NCI-H2227 (cell line): ENCODE measurements at regions not wholly inside any gene's neighbourhood (a gene's known extent, or its start where the extent isn't known, plus 50 kb on each side); places are given as distances from the start of the nearest gene placed in this dataset.
A peak's percentile ranks its signal among the peaks of the same experiment; 100 is the strongest.

ENCODE experiments used
- DNase-seq: peaks from one replicate; lab custom pipeline; 2025; ENCODE audit not compliant: unreplicated experiment; lab: John Stamatoyannopoulos, UW

DNA sequence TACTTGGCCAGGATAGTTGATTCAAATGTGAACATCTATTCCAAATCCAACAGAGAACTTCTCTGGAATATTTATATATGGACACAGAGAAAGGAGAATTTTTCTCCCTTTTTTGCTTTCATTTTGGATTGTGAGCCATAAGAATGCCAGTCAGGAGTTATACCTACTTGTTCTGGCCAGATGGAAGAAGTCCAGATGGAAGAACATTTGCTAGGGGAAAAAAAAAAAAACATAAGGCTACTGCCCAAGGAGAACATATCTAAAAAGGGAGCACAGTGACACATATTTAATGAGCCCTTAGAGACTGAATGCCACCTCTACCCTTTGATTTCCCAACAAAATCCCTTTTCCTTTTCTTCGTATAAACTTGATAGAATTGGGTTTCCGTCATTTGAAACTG lies 61.7 kb upstream of the PPP2R2B start:
- no peak for DNase-seq

DNA sequence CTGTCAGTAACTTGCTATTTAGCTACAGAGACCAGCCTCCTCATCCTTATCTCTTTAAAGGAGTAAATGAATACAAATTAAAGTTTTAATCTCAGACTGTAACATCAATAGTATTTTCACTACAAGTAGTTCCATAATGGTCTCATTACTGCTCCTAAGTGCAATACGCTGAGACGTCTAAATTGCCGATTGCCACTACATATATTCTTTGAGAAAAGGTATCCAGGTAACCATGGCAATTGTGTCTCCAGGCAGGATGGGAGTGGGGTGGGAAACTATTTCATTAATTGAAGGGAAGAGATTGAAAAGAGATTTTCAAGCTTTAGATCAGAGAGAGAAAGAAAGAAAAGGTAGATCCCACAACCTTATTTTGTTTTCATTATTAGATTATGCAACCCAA lies 65.5 kb upstream of the PPP2R2B start:
- peak; percentile 6 for DNase-seq

DNA sequence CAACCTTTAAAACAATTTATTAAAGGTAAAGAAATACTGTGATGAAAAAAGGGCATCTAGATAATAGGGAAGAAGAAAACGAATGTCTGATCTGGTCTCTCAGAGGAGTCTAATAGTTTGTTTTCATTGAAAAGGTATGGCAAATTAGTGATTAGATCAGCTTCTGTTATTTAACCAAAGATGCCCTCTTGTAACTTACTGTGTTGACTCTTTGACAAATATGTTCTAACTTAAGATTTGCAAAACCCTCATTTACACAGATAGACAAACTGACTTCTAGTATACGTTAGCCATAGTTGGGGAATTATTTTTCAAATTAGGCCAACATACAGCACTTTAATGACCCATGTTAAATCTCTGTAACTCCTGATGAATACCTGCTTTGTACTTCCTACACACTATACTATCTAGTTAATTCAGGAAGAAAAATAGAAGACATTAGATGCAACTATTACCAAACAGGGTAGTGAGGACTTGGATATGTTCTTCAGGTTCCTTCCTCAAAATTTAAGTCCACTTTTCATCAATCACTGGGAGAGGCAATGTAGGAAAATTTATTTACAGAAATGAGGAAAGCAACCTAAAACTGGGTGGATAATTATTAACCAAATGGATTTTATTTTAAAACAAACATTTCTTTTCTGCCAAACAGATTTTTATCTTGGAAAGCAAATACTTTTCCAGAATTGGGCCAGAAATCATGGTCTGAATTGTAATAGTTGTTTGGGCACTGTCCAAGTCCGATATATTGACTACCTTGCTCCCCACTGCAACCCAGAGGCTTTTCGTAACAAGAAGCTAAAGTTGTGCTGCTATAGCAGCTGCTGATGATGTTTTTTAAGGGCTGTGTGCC lies 66.4 kb upstream of the PPP2R2B start:
- DNase-seq = no peak

DNA sequence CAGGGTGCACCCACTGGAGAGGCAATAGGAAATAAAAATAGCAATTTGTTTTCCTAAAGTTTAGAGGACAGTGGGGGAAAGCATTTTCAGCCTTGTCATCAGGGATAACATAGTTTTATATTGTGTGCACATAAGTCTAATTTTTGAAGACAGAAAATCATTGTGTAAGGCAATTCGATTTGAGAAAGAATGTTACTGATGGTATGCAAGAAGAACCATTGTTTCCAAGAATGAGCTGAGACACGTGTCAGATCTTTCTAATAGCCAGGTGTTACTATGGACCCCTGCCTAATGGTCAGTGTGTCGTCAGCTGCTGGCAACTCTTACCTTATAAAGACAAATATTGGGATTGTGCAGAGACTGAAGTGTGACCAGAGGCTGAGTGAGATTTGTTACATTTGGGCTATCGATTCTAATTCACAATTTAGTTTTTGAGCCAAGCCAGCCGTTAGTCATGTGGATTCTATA lies 67.1 kb upstream of the PPP2R2B start:
- DNase-seq = no peak

DNA sequence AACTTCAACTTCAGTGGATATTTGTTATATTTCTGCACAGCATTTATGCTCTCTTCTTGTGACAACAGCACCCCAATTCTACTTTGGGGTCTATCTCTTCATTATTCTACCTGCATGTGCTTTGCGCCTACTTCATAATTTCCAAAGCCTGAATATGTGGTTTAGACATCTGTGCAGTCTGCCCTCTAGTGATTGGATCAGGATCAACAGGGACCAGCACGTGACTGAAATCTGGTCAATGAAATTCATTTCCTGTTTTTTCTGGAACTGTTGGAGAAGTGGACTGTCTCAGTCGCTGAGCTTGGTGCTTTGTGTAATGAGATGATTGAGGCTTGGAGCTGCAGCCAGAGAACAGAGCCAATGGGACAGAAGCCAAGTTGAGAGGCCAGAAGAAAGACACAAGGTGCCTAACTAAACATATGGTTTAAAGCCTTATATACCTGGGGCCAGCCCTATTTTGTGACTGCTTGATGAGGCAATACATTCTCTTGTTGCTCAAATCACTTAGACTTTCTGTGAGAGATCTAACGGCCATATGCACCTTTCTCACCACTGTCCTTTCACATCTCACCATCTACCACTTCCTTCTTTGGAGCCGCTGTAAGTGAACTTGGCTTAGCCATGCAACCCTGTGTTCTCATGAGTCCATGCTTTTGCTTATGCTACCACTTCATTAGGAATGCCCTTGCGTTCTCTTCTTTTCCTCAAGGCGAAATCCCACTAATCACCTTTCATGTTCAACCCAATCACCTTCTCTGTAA lies 68.8 kb upstream of the PPP2R2B start:
- peak; percentile 16 for DNase-seq

DNA sequence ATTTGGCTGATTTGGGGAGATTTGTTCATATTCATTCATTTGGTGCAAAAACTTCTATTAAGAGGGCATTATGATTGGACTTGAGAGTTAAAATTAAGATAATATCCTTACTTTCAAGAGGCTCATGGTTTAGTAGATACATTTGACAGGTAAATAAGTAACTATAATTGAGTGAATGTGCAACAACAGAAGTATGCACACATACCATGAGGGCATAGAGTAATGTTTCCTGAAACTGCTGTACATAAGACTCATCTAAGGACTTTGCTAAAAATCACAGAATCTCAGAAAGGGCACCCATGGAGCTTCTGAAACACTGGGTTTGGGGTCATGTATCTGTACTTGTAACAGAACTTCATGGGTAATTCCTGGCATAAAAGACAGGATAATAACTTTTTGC lies 70.1 kb upstream of the PPP2R2B start:
- no peak for DNase-seq

DNA sequence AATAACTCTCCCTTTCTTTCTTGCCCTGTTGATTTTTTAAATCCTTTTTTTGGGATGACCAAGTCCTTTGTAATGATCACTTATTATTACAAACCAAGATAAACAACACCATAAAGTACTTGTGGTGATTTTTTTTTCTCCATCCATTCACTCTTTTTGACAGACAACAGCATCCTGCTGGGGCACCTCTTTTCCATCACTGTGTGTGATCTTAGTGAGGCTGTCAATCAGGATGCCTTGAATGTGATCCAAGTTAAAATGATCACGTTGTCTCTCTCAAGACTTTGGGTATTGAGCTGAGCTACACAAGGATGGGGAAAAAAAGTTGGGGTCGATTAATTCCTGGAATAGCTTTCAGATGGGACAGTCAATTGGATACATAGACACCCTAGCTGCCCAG lies 73.6 kb upstream of the PPP2R2B start:
- no peak for DNase-seq

DNA sequence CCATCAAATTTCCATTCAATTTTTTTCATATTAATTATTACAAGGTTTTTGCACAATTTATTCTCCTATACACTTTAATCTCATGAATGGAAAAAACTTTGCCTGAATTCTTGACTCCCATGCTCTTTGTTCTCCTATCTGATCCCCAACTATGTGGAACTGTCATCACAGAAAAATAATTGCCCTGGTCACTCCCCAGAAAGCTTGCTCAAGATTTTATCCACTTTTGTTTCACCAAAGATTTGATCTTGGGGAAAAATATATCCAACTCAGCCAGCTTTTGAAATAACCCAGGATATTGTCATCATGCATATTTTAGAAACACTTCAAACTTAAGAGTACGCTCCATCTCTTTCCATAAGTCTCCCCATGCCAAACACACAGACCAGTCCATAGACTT lies 77.7 kb upstream of the PPP2R2B start:
- no peak for DNase-seq

DNA sequence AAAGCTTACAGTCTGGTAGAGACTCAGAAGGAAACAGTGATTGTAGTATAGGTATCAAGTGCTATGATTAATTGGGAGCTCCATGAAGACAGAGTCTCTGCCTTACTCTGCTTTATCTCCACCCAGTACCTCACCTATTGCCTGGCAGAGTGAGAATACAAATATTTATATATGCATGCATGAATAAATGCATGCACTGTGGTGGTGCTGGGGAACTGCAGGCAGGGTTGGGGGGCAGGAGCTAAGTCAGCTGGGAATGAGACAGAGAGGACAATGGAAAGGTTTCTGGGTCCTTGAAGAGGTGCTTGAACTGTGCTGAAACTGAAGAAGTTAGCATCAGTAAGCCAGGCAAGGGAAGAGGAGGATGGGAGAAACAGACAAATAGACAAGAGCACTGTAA lies 80.8 kb upstream of the PPP2R2B start:
- no peak for DNase-seq

DNA sequence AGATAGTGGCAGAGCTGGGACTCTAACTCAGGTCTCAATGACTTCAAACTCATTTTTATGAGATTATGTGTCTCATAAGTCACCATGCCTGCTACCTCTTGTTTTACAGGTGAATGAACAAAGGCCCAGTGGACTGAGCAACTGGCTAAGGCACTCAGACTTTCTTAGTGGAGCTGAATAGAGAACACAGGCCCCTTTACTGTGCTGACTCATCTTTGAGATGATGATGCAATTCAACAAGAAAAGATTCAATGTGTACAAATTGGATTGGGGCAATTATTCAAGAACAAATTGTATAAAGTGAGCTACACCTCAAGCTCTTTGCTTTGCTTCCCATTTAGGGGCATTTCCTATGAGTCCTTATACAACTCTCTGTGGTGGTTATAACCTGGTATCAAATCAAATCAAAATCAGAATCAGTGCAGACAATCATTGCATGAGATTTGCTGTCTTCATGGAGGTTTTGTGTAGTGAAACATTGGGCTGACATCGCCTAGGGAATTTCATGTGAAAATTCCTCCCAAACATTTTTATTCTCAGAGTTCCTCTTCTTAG lies 84.3 kb upstream of the PPP2R2B start:
- no peak for DNase-seq

DNA sequence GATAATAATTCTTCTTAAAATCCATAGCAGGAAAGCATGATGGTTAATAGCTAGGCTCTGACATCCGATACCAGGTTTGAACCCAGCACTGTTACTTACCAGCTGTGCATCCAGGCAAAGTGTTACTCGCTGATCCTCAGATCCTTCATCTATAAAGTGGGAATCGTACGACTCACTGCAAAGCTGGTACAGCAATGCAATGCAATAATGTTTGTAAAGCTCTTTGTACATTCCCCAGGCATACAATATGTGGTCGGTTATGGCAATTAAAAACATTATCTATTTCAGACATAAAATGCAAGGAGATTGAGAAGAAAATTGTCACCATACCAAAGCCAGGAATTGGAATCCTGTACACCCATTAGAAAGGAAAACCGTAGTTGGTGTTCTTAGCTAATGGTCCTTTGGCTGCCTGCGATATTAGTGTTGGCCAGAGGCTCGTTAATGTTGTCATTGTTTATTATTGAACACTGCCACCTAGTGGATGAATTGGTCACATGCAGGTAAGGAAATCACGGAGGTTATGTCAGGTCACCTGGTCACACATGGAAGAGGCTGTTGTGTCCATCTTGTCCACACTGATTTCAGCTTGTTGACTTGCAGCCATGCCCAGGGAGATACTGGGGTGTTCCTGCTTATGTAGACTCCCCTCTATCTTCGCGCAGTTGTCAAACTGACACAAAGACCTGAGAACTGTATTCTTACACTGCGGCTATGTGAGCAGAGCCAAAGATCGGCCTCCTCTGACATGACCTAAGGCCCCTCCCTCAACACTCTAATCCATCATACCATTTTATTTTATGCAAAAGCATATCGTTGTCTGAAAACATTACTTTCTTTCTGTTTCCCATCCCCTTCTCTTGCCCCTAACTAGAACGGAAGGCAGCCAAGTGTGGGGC lies 87.5 kb upstream of the PPP2R2B start:
- DNase-seq = peak; percentile 85

DNA sequence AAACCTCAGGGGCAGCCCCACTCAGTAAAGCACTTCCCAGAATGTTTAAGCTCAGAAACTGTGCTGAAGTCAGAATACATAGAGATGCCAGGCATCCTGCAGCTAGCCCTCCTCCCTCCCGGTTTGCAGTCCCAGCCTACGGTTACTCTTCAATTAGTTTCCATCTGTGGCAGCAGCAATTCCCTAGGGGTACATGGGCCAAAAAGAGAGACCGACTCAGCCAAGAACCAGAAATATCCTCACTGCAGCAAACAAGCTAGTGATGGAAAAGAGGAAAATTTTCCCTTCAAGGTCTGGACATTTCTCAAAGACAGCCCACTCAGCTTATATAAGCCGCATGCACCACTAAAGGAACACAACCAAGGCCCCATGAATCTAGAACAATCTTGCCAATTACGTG lies 89.1 kb upstream of the PPP2R2B start:
- DNase-seq = no peak

DNA sequence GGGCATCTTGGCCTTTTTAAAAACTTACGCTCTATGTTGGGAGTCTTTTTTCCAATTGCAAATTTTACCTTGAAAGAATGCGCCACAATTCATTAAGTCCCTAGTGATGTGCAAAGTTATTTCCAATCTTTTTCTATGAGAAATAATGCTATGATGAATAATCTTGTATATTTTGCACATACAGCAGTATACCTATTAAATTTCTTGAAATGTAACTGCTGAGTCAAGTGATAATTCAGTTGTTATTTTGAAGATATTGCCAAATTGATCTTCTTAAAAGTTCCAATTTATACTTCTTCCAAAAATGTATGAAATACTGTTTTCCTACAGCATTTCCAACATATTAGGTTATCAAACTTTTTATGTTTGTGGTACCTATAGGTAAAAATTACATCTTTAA lies 92.8 kb upstream of the PPP2R2B start:
- DNase-seq = no peak

DNA sequence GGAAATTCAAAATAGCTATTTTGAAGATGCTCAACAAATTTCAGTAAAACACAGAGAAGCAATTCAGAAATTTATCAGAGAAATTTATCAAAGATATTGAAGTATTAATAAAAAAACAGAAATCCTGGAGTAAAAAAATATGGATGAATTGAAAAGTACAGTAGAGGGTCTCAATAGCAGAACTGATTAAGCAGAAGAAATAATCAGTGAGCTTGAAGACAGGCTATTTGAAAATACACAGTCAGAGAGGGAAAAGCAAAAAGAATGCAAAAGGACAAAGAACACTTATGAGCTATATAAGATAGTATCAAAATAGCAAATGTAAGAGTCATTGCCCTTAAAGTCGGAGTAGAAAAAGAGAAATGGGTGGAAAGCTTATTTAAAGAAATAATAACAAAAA lies 107.9 kb upstream of the PPP2R2B start:
- DNase-seq = no peak

DNA sequence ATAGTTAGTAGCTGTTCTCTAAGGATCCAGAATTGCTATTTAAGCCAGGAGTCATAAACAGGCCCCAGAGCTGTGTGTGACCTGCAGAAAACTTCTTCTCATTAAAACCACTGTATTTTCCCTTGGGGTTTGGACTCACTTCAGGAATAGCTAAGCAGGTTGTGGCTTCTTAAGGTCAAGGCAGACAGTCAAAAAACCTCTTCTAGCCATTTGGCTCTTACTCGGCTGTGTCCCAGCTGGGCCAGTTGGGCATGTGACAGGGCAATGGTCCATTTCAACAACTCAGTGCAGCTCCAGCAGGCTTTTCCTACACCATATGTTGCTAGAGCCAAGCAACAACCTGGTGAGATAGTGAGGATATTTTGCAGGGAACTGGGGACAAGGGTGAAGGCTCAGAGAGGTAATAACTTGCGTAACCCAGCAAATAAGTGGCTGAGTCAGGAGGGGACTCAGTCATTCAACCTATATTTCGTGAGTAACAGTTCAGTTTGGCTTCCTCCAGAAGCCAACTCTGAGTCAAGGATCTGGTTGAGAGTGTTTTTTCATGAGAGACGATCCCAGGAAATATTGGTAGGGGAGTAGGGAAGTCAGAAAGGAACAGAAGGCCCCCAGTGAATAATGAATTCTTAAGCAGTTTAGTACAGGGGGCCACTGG lies 115.4 kb upstream of the PPP2R2B start:
- DNase-seq = no peak

DNA sequence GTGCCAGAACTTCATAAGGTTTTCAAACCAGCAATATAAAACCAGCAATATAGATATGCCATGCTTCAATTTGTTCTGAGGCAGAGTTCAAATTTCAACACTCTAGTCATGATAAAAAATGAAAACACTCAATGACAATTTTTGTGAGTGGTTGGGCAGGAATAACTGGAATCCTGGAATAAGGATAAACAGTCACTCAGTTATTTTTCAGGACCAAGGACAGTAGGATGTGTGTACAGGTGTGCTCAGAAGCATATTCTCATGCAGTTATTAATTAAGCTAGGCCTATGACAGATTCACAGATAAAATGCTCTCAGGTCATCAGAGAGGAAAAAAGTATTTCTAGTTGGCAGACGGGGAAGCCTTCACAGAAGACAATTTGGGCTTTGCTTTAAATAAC lies 117.3 kb upstream of the PPP2R2B start:
- no peak for DNase-seq

DNA sequence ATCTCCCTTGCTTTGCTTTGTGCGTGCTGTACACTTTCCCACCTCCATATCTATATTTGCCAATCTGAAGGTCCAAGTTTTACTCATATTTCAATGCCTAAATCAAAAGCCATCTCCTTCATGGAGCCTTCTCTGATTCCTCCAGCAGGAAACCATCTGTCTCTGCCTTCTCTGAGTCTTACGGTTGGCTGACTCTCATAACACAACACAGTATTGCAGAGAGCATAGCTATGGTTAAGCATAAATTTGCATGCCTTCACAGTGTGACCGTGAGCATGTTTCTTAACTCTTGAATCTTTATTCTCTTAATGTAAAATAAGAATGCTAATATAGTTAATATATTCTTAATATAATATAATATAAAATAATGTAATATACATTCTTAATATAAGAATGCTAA lies 136.8 kb upstream of the PPP2R2B start:
- no peak for DNase-seq

DNA sequence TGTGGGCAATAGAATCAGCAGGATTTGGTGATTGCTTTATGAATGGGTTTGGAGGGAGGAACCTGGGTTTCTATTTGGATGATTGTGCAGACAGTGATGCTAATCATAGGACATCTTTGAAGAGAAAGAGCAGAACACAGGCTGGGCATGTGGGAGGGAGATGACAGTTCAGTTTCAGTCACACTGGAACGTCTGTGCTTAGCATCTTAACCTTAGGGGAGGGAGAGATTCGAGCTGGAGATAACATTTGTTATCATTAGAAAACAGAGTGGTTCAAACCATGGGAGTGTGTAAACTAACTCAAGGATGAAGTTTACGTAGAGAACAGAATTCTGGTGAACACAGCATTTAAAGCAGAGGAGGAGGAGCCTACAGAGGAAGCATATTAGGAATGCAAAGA lies 138.6 kb upstream of the PPP2R2B start:
- no peak for DNase-seq

DNA sequence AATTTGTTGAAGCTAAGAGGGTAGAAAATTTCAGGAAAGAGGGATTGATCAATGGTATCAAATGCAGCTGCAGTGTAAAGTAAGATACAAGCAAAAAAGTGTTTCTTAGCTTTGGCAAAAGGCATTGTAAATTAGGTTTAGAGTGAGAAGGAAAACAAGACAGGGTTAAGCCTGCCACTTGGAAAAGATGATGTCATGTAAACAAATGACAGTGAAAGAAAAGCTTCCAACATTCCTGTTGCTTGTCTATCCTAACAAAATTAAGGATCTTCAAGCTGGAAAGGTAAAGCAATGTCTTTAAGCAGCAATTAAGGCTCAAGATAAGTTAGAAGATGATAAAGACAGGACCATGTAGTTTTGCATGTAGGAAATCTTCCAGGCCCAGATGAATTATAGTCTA lies 139.1 kb upstream of the PPP2R2B start:
- no peak for DNase-seq

DNA sequence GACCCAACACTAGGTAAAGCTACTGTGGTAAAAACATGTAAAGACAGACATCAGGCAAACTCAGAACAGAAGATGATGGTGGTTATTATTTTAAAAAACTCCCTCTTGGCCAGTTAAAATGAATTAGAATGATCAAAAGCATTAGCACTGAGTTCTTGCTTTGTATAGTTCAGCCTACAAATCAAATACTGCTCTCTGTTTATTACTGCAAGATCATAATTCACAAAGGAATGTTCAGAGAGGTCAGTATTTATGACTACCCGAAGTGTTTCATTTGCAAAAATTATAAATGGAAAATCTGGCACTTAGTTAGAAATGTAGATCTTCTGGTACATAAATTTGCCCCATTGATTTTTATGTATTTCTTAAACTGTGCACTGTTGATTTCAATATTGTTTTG lies 140.3 kb upstream of the PPP2R2B start:
- no peak for DNase-seq
